ENCODE measurements at regions not wholly inside any gene's neighbourhood (a gene's known extent, or its start where the extent isn't known, plus 50 kb on each side); places are given as distances from the start of the nearest gene placed in this dataset.

- ATAC-seq (no peak), FAIRE-seq (no peak), DNase-seq (ENCODE audit: low read depth, low spot score) (no peak)
- no peak for TF ChIP-seq BRCA1 (IDR thresholded peaks at IDR 0.05; ENCODE audit: low read depth, low read length)
- TF ChIP-seq RAD51 (IDR thresholded peaks at IDR 0.05): no peak
- no peak for TF ChIP-seq ZNF622 (IDR thresholded peaks at IDR 0.05)
- no peak for TF ChIP-seq CHD1 (IDR thresholded peaks at IDR 0.05; ENCODE audit: low read depth, low read length)
- TF ChIP-seq RCOR1 (conservative IDR thresholded peaks at IDR 0.05; ENCODE audit: low read depth, low read length): no peak
- TF ChIP-seq USF2 (IDR thresholded peaks at IDR 0.05; ENCODE audit: borderline replicate concordance, low read depth, low read length): no peak
- TF ChIP-seq IKZF1 (conservative IDR thresholded peaks at IDR 0.05): no peak
- no peak for TF ChIP-seq SIN3A (IDR thresholded peaks at IDR 0.05; ENCODE audit: low read depth, low read length)
- TF ChIP-seq ZNF384 (IDR thresholded peaks at IDR 0.05; ENCODE audit: borderline replicate concordance, low read depth, low read length): no peak
- TF ChIP-seq TAF1 (IDR thresholded peaks at IDR 0.05; ENCODE audit: borderline replicate concordance, low read depth, low read length): no peak
- no peak for TF ChIP-seq MEF2B (IDR thresholded peaks at IDR 0.05; ENCODE audit: partially characterized antibody, poor library complexity, severe bottlenecking)
- no peak for TF ChIP-seq ASH2L (IDR thresholded peaks at IDR 0.05; ENCODE audit: borderline replicate concordance, low read depth)
- TF ChIP-seq BCL11A (IDR thresholded peaks at IDR 0.05; ENCODE audit: low read depth, low read length): no peak
- no peak for TF ChIP-seq SREBF2 (IDR thresholded peaks at IDR 0.05; ENCODE audit: low read length)
- no peak for TF ChIP-seq TARDBP (IDR thresholded peaks at IDR 0.05; ENCODE audit: borderline replicate concordance)
- no peak for TF ChIP-seq ATF2 (IDR thresholded peaks at IDR 0.05; ENCODE audit: low read length)
- no peak for TF ChIP-seq ZBTB4 (CRISPR knock-in tag; IDR thresholded peaks at IDR 0.05)
- no peak for TF ChIP-seq BHLHE40 (IDR thresholded peaks at IDR 0.05; ENCODE audit: borderline replicate concordance in 1 of 2, low read depth in 2 of 2, low read length in 1 of 2)
- no peak for TF ChIP-seq DPF2 (IDR thresholded peaks at IDR 0.05)
- TF ChIP-seq NR2C2 (IDR thresholded peaks at IDR 0.05; ENCODE audit: borderline replicate concordance, control insufficient read depth, insufficient read length, low read depth): no peak
- Histone ChIP-seq H3K9ac (ENCODE audit: control insufficient read depth, insufficient read depth, low read length) (no peak overlapping the region), H3K27ac (ENCODE audit: control insufficient read depth, insufficient read depth) (no peak overlapping the region), H3K9me3 (replicated peaks; ENCODE audit: control insufficient read depth, insufficient read depth, low read length) (no peaks in the 10 kb centered on the region), H3K79me2 (ENCODE audit: control insufficient read depth, insufficient read depth, low read length) (no peaks in the 10 kb centered on the region), H3K27me3 (replicated peaks in 1 of 2; ENCODE audit: control insufficient read depth in 2 of 2, insufficient read depth in 2 of 2, low read length in 1 of 2) (no peaks in the 10 kb centered on the region; a peak in 1 of 4 replicates), H4K20me1 (ENCODE audit: control insufficient read depth, insufficient read depth) (no peaks in the 10 kb centered on the region; the same call in 1 of the 2 replicates), H3K4me2 (ENCODE audit: control insufficient read depth, insufficient read depth) (no peak overlapping the region), H2AFZ (ENCODE audit: control insufficient read depth, low read depth, low read length) (no peak overlapping the region), H3K4me3 (no peak overlapping the region), H3K36me3 (ENCODE audit: control insufficient read depth in 2 of 2, insufficient read depth in 2 of 2, low read length in 1 of 2) (no peaks in the 10 kb centered on the region), H3K4me1 (ENCODE audit: control insufficient read depth, insufficient read depth, low read length) (no peaks in the 10 kb centered on the region)
- BruUV-seq (replicated peaks): no TSS peak
- 0% methylated on average over 1 of the region's 1 CpG for WGBS (ENCODE audit: insufficient coverage, insufficient replicate concordance, low lambda C conversion rate, missing lambda C conversion rate)
- in situ Hi-C loops (cut with MboI): no loop called here
- RAD21 ChIA-PET (ENCODE audit: unreplicated experiment): no interaction called here
- POLR2A ChIA-PET: no interaction called here
- intact Hi-C loops (cut with micrococcal nuclease; ENCODE audit: unreplicated experiment): no loop called here
- SMC1A ChIA-PET (ENCODE audit: uncharacterized antibody, unreplicated experiment): no interaction called here
- CTCF ChIA-PET: no interaction called here
Observed at GRCh38 chr3:55204417-55204816, 276.6 kb upstream of the LRTM1 start.

All from GM12878 (cell line).